ENCODE measurements at regions not wholly inside any gene's neighbourhood (a gene's known extent, or its start where the extent isn't known, plus 50 kb on each side); places are given as distances from the start of the nearest gene placed in this dataset.
"Not testable (repeated sequence)": the region's sequence is repeated elsewhere in the genome, so short reads cannot be mapped to it uniquely, and the experiment has no call there.

GRCh38 chr6:145274083-145274482 is 461.2 kb downstream of the EPM2A start:
- no peaks in the 10 kb centered on the region for H3K4me1 ChIP-seq (ENCODE audit: control insufficient read depth in 2 of 2, insufficient read depth in 2 of 2, low read length in 1 of 2)
- H3K36me3 ChIP-seq (ENCODE audit: control insufficient read depth in 2 of 2, insufficient read depth in 2 of 2, low read length in 1 of 2), result no peaks in the 10 kb centered on the region
- no peaks in the 10 kb centered on the region for H3K27me3 ChIP-seq (ENCODE audit: control insufficient read depth in 1 of 2, insufficient read depth in 2 of 2, low read length in 2 of 2)
- H3K27ac ChIP-seq (ENCODE audit: low read depth in 2 of 2, low read length in 1 of 2), result no peak overlapping the region
- no peak overlapping the region for H3K4me3 ChIP-seq (ENCODE audit: low read depth in 1 of 2, low read length in 2 of 2)
- no peaks in the 10 kb centered on the region for H3K9me3 ChIP-seq (ENCODE audit: control insufficient read depth in 2 of 2, insufficient read depth in 1 of 2, low read depth in 1 of 2, low read length in 1 of 2)
- WGBS, 2 donors, result 61 to 67% methylated on average over 1 of the region's 1 CpG

GRCh38 chr6:145275019-145275418 is 460.3 kb downstream of the EPM2A start:
- no peak overlapping the region for H3K4me3 ChIP-seq (ENCODE audit: low read depth in 1 of 2, low read length in 2 of 2)
- no peak overlapping the region for H3K27ac ChIP-seq (ENCODE audit: low read depth in 2 of 2, low read length in 1 of 2)
- 86 to 91% methylated on average over 6 of the region's 6 CpGs for WGBS, 2 donors
- no peaks in the 10 kb centered on the region for H3K27me3 ChIP-seq (ENCODE audit: control insufficient read depth in 1 of 2, insufficient read depth in 2 of 2, low read length in 2 of 2)
- no peaks in the 10 kb centered on the region for H3K4me1 ChIP-seq (ENCODE audit: control insufficient read depth in 2 of 2, insufficient read depth in 2 of 2, low read length in 1 of 2)
- no peaks in the 10 kb centered on the region for H3K9me3 ChIP-seq (ENCODE audit: control insufficient read depth in 2 of 2, insufficient read depth in 1 of 2, low read depth in 1 of 2, low read length in 1 of 2)
- no peaks in the 10 kb centered on the region for H3K36me3 ChIP-seq (ENCODE audit: control insufficient read depth in 2 of 2, insufficient read depth in 2 of 2, low read length in 1 of 2)

GRCh38 chr6:145275787-145276186 is 459.5 kb downstream of the EPM2A start:
- Histone ChIP-seq H3K27ac (ENCODE audit: low read depth in 2 of 2, low read length in 1 of 2) (no peak overlapping the region), H3K4me1 (ENCODE audit: control insufficient read depth in 2 of 2, insufficient read depth in 2 of 2, low read length in 1 of 2) (no peaks in the 10 kb centered on the region), H3K9me3 (ENCODE audit: control insufficient read depth in 2 of 2, insufficient read depth in 1 of 2, low read depth in 1 of 2, low read length in 1 of 2) (no peaks in the 10 kb centered on the region), H3K36me3 (ENCODE audit: control insufficient read depth in 2 of 2, insufficient read depth in 2 of 2, low read length in 1 of 2) (no peaks in the 10 kb centered on the region), H3K27me3 (ENCODE audit: control insufficient read depth in 1 of 2, insufficient read depth in 2 of 2, low read length in 2 of 2) (no peaks in the 10 kb centered on the region), H3K4me3 (ENCODE audit: low read depth in 1 of 2, low read length in 2 of 2) (no peak overlapping the region)
- 95 to 96% methylated on average over 1 of the region's 1 CpG for WGBS, 2 donors

- Histone ChIP-seq H3K27ac (ENCODE audit: low read depth in 2 of 2, low read length in 1 of 2) (no peak overlapping the region), H3K4me3 (ENCODE audit: low read depth in 1 of 2, low read length in 2 of 2) (no peak overlapping the region), H3K4me1 (ENCODE audit: control insufficient read depth in 2 of 2, insufficient read depth in 2 of 2, low read length in 1 of 2) (no peaks in the 10 kb centered on the region), H3K27me3 (ENCODE audit: control insufficient read depth in 1 of 2, insufficient read depth in 2 of 2, low read length in 2 of 2) (no peaks in the 10 kb centered on the region), H3K9me3 (ENCODE audit: control insufficient read depth in 2 of 2, insufficient read depth in 1 of 2, low read depth in 1 of 2, low read length in 1 of 2) (no peaks in the 10 kb centered on the region), H3K36me3 (ENCODE audit: control insufficient read depth in 2 of 2, insufficient read depth in 2 of 2, low read length in 1 of 2) (no peaks in the 10 kb centered on the region)
Measured at GRCh38 chr6:145276756-145277155, 458.6 kb downstream of the EPM2A start.

- 81 to 83% methylated on average over 4 of the region's 4 CpGs for WGBS, 2 donors
- no peak overlapping the region for H3K4me3 ChIP-seq (ENCODE audit: low read depth in 1 of 2, low read length in 2 of 2)
- no peaks in the 10 kb centered on the region for H3K27me3 ChIP-seq (ENCODE audit: control insufficient read depth in 1 of 2, insufficient read depth in 2 of 2, low read length in 2 of 2)
- H3K27ac ChIP-seq (ENCODE audit: low read depth in 2 of 2, low read length in 1 of 2), result no peak overlapping the region
- H3K36me3 ChIP-seq (ENCODE audit: control insufficient read depth in 2 of 2, insufficient read depth in 2 of 2, low read length in 1 of 2), result no peaks in the 10 kb centered on the region
- no peaks in the 10 kb centered on the region for H3K4me1 ChIP-seq (ENCODE audit: control insufficient read depth in 2 of 2, insufficient read depth in 2 of 2, low read length in 1 of 2)
- no peaks in the 10 kb centered on the region for H3K9me3 ChIP-seq (ENCODE audit: control insufficient read depth in 2 of 2, insufficient read depth in 1 of 2, low read depth in 1 of 2, low read length in 1 of 2)
Measured at GRCh38 chr6:145277358-145278086, 457.8 kb downstream of the EPM2A start.

GRCh38 chr6:145278163-145278807 is 457.0 kb downstream of the EPM2A start:
- H3K4me3 ChIP-seq (ENCODE audit: low read depth in 1 of 2, low read length in 2 of 2), result no peak overlapping the region
- WGBS, 2 donors, result 81 to 86% methylated on average over 2 of the region's 2 CpGs
- no peaks in the 10 kb centered on the region for H3K27me3 ChIP-seq (ENCODE audit: control insufficient read depth in 1 of 2, insufficient read depth in 2 of 2, low read length in 2 of 2)
- H3K27ac ChIP-seq (ENCODE audit: low read depth in 2 of 2, low read length in 1 of 2), result no peak overlapping the region
- no peaks in the 10 kb centered on the region for H3K4me1 ChIP-seq (ENCODE audit: control insufficient read depth in 2 of 2, insufficient read depth in 2 of 2, low read length in 1 of 2)
- no peaks in the 10 kb centered on the region for H3K9me3 ChIP-seq (ENCODE audit: control insufficient read depth in 2 of 2, insufficient read depth in 1 of 2, low read depth in 1 of 2, low read length in 1 of 2)
- H3K36me3 ChIP-seq (ENCODE audit: control insufficient read depth in 2 of 2, insufficient read depth in 2 of 2, low read length in 1 of 2), result no peaks in the 10 kb centered on the region

- 70 to 83% methylated on average over 1 of the region's 1 CpG for WGBS, 2 donors
Measured at GRCh38 chr6:145279551-145279950, 455.8 kb downstream of the EPM2A start.

GRCh38 chr6:145279993-145280392 is 455.3 kb downstream of the EPM2A start:
- H3K27ac ChIP-seq (ENCODE audit: low read depth in 2 of 2, low read length in 1 of 2), result no peak overlapping the region
- no peaks in the 10 kb centered on the region for H3K27me3 ChIP-seq (ENCODE audit: control insufficient read depth in 1 of 2, insufficient read depth in 2 of 2, low read length in 2 of 2)
- no peaks in the 10 kb centered on the region for H3K9me3 ChIP-seq (ENCODE audit: control insufficient read depth in 2 of 2, insufficient read depth in 1 of 2, low read depth in 1 of 2, low read length in 1 of 2)
- WGBS, 2 donors, result 54 to 64% methylated on average over 2 of the region's 2 CpGs
- no peak overlapping the region for H3K4me3 ChIP-seq (ENCODE audit: low read depth in 1 of 2, low read length in 2 of 2)
- no peaks in the 10 kb centered on the region for H3K36me3 ChIP-seq (ENCODE audit: control insufficient read depth in 2 of 2, insufficient read depth in 2 of 2, low read length in 1 of 2)
- no peaks in the 10 kb centered on the region for H3K4me1 ChIP-seq (ENCODE audit: control insufficient read depth in 2 of 2, insufficient read depth in 2 of 2, low read length in 1 of 2)

More at GRCh38 chr6:145279551-145279950, 455.8 kb downstream of the EPM2A start:
- Histone ChIP-seq H3K9me3 (ENCODE audit: control insufficient read depth in 2 of 2, insufficient read depth in 1 of 2, low read depth in 1 of 2, low read length in 1 of 2) (no peaks in the 10 kb centered on the region), H3K36me3 (ENCODE audit: control insufficient read depth in 2 of 2, insufficient read depth in 2 of 2, low read length in 1 of 2) (no peaks in the 10 kb centered on the region), H3K4me3 (ENCODE audit: low read depth in 1 of 2, low read length in 2 of 2) (no peak overlapping the region), H3K27me3 (ENCODE audit: control insufficient read depth in 1 of 2, insufficient read depth in 2 of 2, low read length in 2 of 2) (no peaks in the 10 kb centered on the region), H3K27ac (ENCODE audit: low read depth in 2 of 2, low read length in 1 of 2) (no peak overlapping the region), H3K4me1 (ENCODE audit: control insufficient read depth in 2 of 2, insufficient read depth in 2 of 2, low read length in 1 of 2) (no peaks in the 10 kb centered on the region)

- not testable (repeated sequence) for H3K27me3 ChIP-seq (ENCODE audit: control insufficient read depth in 1 of 2, insufficient read depth in 2 of 2, low read length in 2 of 2); H3K9me3 ChIP-seq (ENCODE audit: control insufficient read depth in 2 of 2, insufficient read depth in 1 of 2, low read depth in 1 of 2, low read length in 1 of 2); H3K36me3 ChIP-seq (ENCODE audit: control insufficient read depth in 2 of 2, insufficient read depth in 2 of 2, low read length in 1 of 2); H3K4me1 ChIP-seq (ENCODE audit: control insufficient read depth in 2 of 2, insufficient read depth in 2 of 2, low read length in 1 of 2); H3K27ac ChIP-seq (ENCODE audit: low read depth in 2 of 2, low read length in 1 of 2); H3K4me3 ChIP-seq (ENCODE audit: low read depth in 1 of 2, low read length in 2 of 2)
- WGBS, 2 donors, result 64 to 83% methylated on average over 6 of the region's 6 CpGs
Measured at GRCh38 chr6:145283209-145283608, 452.1 kb downstream of the EPM2A start.

GRCh38 chr6:145283856-145284255 is 451.5 kb downstream of the EPM2A start:
- no peak overlapping the region for H3K4me3 ChIP-seq (ENCODE audit: low read depth in 1 of 2, low read length in 2 of 2)
- H3K4me1 ChIP-seq (ENCODE audit: control insufficient read depth in 2 of 2, insufficient read depth in 2 of 2, low read length in 1 of 2), result no peaks in the 10 kb centered on the region
- H3K36me3 ChIP-seq (ENCODE audit: control insufficient read depth in 2 of 2, insufficient read depth in 2 of 2, low read length in 1 of 2), result no peaks in the 10 kb centered on the region
- H3K27ac ChIP-seq (ENCODE audit: low read depth in 2 of 2, low read length in 1 of 2), result no peak overlapping the region
- H3K9me3 ChIP-seq (ENCODE audit: control insufficient read depth in 2 of 2, insufficient read depth in 1 of 2, low read depth in 1 of 2, low read length in 1 of 2), result peaks cover 0 to 2% of the 10 kb centered on the region in 2 donors
- WGBS, 2 donors, result 85 to 94% methylated on average over 2 of the region's 2 CpGs
- no peaks in the 10 kb centered on the region for H3K27me3 ChIP-seq (ENCODE audit: control insufficient read depth in 1 of 2, insufficient read depth in 2 of 2, low read length in 2 of 2)
